ENCODE measurements at regions not wholly inside any gene's neighbourhood (a gene's known extent, or its start where the extent isn't known, plus 50 kb on each side); places are given as distances from the start of the nearest gene placed in this dataset.
"Not testable (repeated sequence)": the region's sequence is repeated elsewhere in the genome, so short reads cannot be mapped to it uniquely, and the experiment has no call there.

DNA sequence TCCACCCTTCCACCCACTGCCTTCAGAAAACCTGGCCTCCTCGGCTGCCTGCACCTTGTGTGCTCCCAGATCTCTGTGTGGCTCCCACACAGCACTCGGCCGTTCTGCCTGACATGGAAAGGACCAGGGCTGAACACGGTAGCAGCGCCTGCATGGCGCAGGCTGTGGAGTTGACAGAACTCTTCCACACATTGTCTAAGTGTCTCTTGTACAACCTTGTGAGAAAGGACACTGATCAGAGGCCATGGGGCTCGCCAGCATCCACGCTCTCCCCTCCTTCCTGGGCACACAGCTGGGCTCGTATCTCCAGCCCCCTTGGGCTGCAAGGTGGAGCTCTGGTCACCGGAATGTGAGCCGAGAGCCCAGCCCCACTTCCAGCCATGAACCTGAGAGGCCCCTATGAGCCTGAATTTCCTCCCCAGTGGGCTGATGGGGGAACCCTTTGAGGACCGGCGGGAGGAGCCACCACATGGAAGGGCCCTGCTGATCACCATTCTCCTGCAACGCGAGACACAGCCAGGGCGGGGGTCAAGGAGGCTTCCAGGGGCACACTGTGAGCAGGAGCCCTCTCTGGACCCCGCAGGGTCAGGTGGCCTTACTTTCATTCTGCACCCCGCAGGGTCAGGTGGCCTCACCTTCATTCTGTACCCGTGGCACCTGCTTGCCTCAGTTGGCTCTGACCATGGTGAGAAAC lies 314.2 kb upstream of the MYT1L start:
- WGBS (ENCODE audit: insufficient coverage, insufficient replicate concordance, low lambda C conversion rate, missing lambda C conversion rate): 43% methylated on average over 19 of the region's 19 CpGs
- ATAC-seq (no peak), FAIRE-seq (no peak), DNase-seq (ENCODE audit: low read depth, low spot score) (no peak)
- Histone ChIP-seq H4K20me1 (ENCODE audit: control insufficient read depth, insufficient read depth) (no peaks in the 10 kb centered on the region), H3K4me1 (ENCODE audit: control insufficient read depth, insufficient read depth, low read length) (no peaks in the 10 kb centered on the region), H3K4me2 (ENCODE audit: control insufficient read depth, insufficient read depth) (no peak overlapping the region), H2AFZ (ENCODE audit: control insufficient read depth, low read depth, low read length) (no peak overlapping the region), H3K4me3 (no peak overlapping the region), H3K9ac (ENCODE audit: control insufficient read depth, insufficient read depth, low read length) (no peak overlapping the region), H3K27me3 (replicated peaks in 1 of 2; ENCODE audit: control insufficient read depth in 2 of 2, insufficient read depth in 2 of 2, low read length in 1 of 2) (no peaks in the 10 kb centered on the region), H3K9me3 (replicated peaks; ENCODE audit: control insufficient read depth, insufficient read depth, low read length) (no peaks in the 10 kb centered on the region; the same call in 2 of the 3 replicates), H3K36me3 (ENCODE audit: control insufficient read depth in 2 of 2, insufficient read depth in 2 of 2, low read length in 1 of 2) (no peaks in the 10 kb centered on the region), H3K27ac (ENCODE audit: control insufficient read depth, insufficient read depth) (no peak overlapping the region), H3K79me2 (ENCODE audit: control insufficient read depth, insufficient read depth, low read length) (no peaks in the 10 kb centered on the region)
- CTCF ChIA-PET: no interaction called here
- intact Hi-C loops (cut with micrococcal nuclease; ENCODE audit: unreplicated experiment) (no loop called here), in situ Hi-C loops (cut with MboI) (no loop called here)
- SMC1A ChIA-PET (ENCODE audit: uncharacterized antibody, unreplicated experiment): no interaction called here
- RAD21 ChIA-PET (ENCODE audit: unreplicated experiment): no interaction called here
- no TSS peak for BruUV-seq (replicated peaks)
- POLR2A ChIA-PET: no interaction called here
- TF ChIP-seq RFX5 (IDR thresholded peaks at IDR 0.05; ENCODE audit: low read depth, low read length): no peak
- TF ChIP-seq NFYB (IDR thresholded peaks at IDR 0.05; ENCODE audit: insufficient read depth, low read depth, low read length): no peak
- TF ChIP-seq IRF5 (IDR thresholded peaks at IDR 0.05; ENCODE audit: borderline replicate concordance): no peak
- TF ChIP-seq CHD4 (IDR thresholded peaks at IDR 0.05): no peak
- no peak for TF ChIP-seq RB1 (IDR thresholded peaks at IDR 0.05; ENCODE audit: borderline replicate concordance)

DNA sequence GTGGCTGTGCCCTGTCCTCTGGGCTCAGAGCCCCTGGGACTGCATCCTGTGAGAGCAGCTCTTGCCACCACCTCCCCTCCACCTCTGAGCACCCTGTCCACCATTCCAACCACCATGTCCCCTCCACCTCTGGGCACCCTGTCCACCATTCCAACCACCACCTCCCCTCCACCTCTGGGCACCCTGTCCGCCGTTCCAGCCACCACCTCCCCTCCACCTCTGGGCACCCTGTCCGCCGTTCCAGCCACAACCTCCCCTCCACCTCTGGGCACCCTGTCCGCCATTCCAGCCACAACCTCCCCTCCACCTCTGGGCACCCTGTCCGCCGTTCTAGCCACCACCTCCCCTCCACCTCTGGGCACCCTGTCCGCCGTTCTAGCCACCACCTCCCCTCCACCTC lies 313.7 kb upstream of the MYT1L start:
- H3K4me2 ChIP-seq (ENCODE audit: control insufficient read depth, insufficient read depth); in situ Hi-C loops (cut with MboI); intact Hi-C loops (cut with micrococcal nuclease; ENCODE audit: unreplicated experiment); ATAC-seq; SMC1A ChIA-PET (ENCODE audit: uncharacterized antibody, unreplicated experiment); RAD21 ChIA-PET (ENCODE audit: unreplicated experiment); H3K27ac ChIP-seq (ENCODE audit: control insufficient read depth, insufficient read depth); H3K9ac ChIP-seq (ENCODE audit: control insufficient read depth, insufficient read depth, low read length); H3K27me3 ChIP-seq (replicated peaks in 1 of 2; ENCODE audit: control insufficient read depth in 2 of 2, insufficient read depth in 2 of 2, low read length in 1 of 2); H3K79me2 ChIP-seq (ENCODE audit: control insufficient read depth, insufficient read depth, low read length); H3K9me3 ChIP-seq (replicated peaks; ENCODE audit: control insufficient read depth, insufficient read depth, low read length); H3K4me3 ChIP-seq; CTCF ChIA-PET; H2AFZ ChIP-seq (ENCODE audit: control insufficient read depth, low read depth, low read length); H4K20me1 ChIP-seq (ENCODE audit: control insufficient read depth, insufficient read depth); H3K36me3 ChIP-seq (ENCODE audit: control insufficient read depth in 2 of 2, insufficient read depth in 2 of 2, low read length in 1 of 2); H3K4me1 ChIP-seq (ENCODE audit: control insufficient read depth, insufficient read depth, low read length); POLR2A ChIA-PET; FAIRE-seq; BruUV-seq (replicated peaks); DNase-seq (ENCODE audit: low read depth, low spot score): not testable (repeated sequence)
- 58% methylated on average over 6 of the region's 9 CpGs for WGBS (ENCODE audit: insufficient coverage, insufficient replicate concordance, low lambda C conversion rate, missing lambda C conversion rate)

All from GM12878 (cell line).